HEK293 (cell line): ENCODE measurements at regions not wholly inside any gene's neighbourhood (a gene's known extent, or its start where the extent isn't known, plus 50 kb on each side); places are given as distances from the start of the nearest gene placed in this dataset.

Experiments
- ATF2 ChIP-seq: fragments of 450-650 bp; formaldehyde crosslinking; IDR thresholded peaks from 2 replicates; pipeline ENCODE4 v1.5.1; 2016; ENCODE audit warnings: missing biosample characterization, missing genetic modification characterization, low read depth
- CTCF ChIP-seq: fragments of 450-650 bp; formaldehyde crosslinking; IDR thresholded peaks from 2 replicates; pipeline ENCODE4 v1.5.1; 2016; ENCODE audit warnings: missing biosample characterization, missing genetic modification characterization
- MYNN ChIP-seq: fragments of 450-650 bp; formaldehyde crosslinking; IDR thresholded peaks from 2 replicates; pipeline ENCODE4 v1.5.1; 2016; ENCODE audit warnings: missing biosample characterization, missing genetic modification characterization, borderline replicate concordance
- OVOL3 ChIP-seq: fragments of 450-650 bp; formaldehyde crosslinking; IDR thresholded peaks from 2 replicates; pipeline ENCODE4 v1.5.1; 2016; ENCODE audit warnings: missing biosample characterization, missing genetic modification characterization
- PATZ1 ChIP-seq: fragments of 450-650 bp; formaldehyde crosslinking; IDR thresholded peaks from 2 replicates; pipeline ENCODE4 v1.5.1; 2016; ENCODE audit warnings: missing biosample characterization, missing genetic modification characterization
- PRDM6 ChIP-seq: fragments of 450-650 bp; formaldehyde crosslinking; IDR thresholded peaks from 2 replicates; pipeline ENCODE4 v1.5.1; 2017; ENCODE audit warnings: missing biosample characterization, missing genetic modification characterization
- YY1 ChIP-seq: fragments of 450-650 bp; formaldehyde crosslinking; IDR thresholded peaks from 2 replicates; pipeline ENCODE4 v1.5.1; 2018; ENCODE audit warnings: missing biosample characterization, missing genetic modification characterization
- ZNF221 ChIP-seq: fragments of 450-650 bp; formaldehyde crosslinking; IDR thresholded peaks from 2 replicates; pipeline ENCODE4 v1.5.1; 2017; ENCODE audit warnings: missing biosample characterization, missing genetic modification characterization, borderline replicate concordance
- ZNF239 ChIP-seq: fragments of 450-650 bp; formaldehyde crosslinking; IDR thresholded peaks from 2 replicates; pipeline ENCODE4 v1.5.1; 2016; ENCODE audit warnings: missing biosample characterization, missing genetic modification characterization
- ZNF302 ChIP-seq: fragments of 450-650 bp; formaldehyde crosslinking; IDR thresholded peaks from 2 replicates; pipeline ENCODE4 v1.5.1; 2016; ENCODE audit warnings: missing biosample characterization, missing genetic modification characterization, low read depth
- ZNF585B ChIP-seq: fragments of 450-650 bp; formaldehyde crosslinking; IDR thresholded peaks from 2 replicates; pipeline ENCODE4 v1.5.1; 2016; ENCODE audit warnings: missing biosample characterization, missing genetic modification characterization
- ZNF624 ChIP-seq: fragments of 450-650 bp; formaldehyde crosslinking; IDR thresholded peaks from 2 replicates; pipeline ENCODE4 v1.5.1; 2017; ENCODE audit warnings: missing biosample characterization, missing genetic modification characterization
- ZSCAN30 ChIP-seq: fragments of 450-650 bp; IDR thresholded peaks from 2 replicates; pipeline ENCODE4 v1.5.1; 2018; ENCODE audit warnings: missing biosample characterization, mild to moderate bottlenecking, missing genetic modification characterization, moderate library complexity
- TF ChIP-seq, protein P1 (sequence below): fragments of 450-650 bp; formaldehyde crosslinking; IDR thresholded peaks from 2 replicates; pipeline ENCODE4 v1.5.1; 2016; ENCODE audit warnings: missing biosample characterization, missing genetic modification characterization

GRCh38 chr4:111800551-111800950 is 344.7 kb upstream of the FAM241A start:
- TF ChIP-seq CTCF (no peak), ZNF624 (tag by site-specific recombination) (no peak), OVOL3 (tag by site-specific recombination) (no peak), ATF2 (tag by site-specific recombination) (no peak), PRDM6 (tag by site-specific recombination) (no peak), MYNN (tag by site-specific recombination) (no peak), ZNF221 (tag by site-specific recombination) (no peak), ZNF302 (tag by site-specific recombination) (no peak), YY1 (tag by site-specific recombination) (no peak), ZNF239 (tag by site-specific recombination) (no peak), PATZ1 (tag by site-specific recombination) (no peak), ZSCAN30 (tag by site-specific recombination) (no peak), ZNF585B (no peak)
- TF ChIP-seq, protein P1, sequence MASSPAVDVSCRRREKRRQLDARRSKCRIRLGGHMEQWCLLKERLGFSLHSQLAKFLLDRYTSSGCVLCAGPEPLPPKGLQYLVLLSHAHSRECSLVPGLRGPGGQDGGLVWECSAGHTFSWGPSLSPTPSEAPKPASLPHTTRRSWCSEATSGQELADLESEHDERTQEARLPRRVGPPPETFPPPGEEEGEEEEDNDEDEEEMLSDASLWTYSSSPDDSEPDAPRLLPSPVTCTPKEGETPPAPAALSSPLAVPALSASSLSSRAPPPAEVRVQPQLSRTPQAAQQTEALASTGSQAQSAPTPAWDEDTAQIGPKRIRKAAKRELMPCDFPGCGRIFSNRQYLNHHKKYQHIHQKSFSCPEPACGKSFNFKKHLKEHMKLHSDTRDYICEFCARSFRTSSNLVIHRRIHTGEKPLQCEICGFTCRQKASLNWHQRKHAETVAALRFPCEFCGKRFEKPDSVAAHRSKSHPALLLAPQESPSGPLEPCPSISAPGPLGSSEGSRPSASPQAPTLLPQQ = no peak
